HCT116 (cell line): ENCODE measurements at regions not wholly inside any gene's neighbourhood (a gene's known extent, or its start where the extent isn't known, plus 50 kb on each side); places are given as distances from the start of the nearest gene placed in this dataset.

Source experiments
- ATAC-seq: fragments of 200-7000 bp; cut with Tn5 transposase; 2 replicates; pipeline ENCODE4 v1.9.1; 2020; ENCODE audit warnings: mild to moderate bottlenecking, moderate library complexity
- BruUV-seq: library from RNA; stranded (reverse); fragments of 400-500 nt; replicated peaks from 2 replicates; lab custom pipeline; 2021; lab: Mats Ljungman, UMichigan
- CTCF ChIA-PET: fragments of 300-600 bp; sonication (Branson Sonifier 250); formaldehyde crosslinking; loops from one replicate; lab custom pipeline; 2021; ENCODE audit warnings: antibody characterized with exemption; lab: Charles Lee
- POLR2A ChIA-PET: fragments of 300-600, 350-600 bp; sonication (Branson Sonifier 250); formaldehyde crosslinking; loops from one replicate; lab custom pipeline; 2021; ENCODE audit warnings: antibody characterized with exemption; lab: Charles Lee
- RAD21 ChIA-PET, 2 experiments: fragments of 300-600 bp; sonication (Branson Sonifier 250); formaldehyde crosslinking; loops; one replicate each; lab custom pipeline; 2023; ENCODE audit warnings: low total read pairs in 2 of 2; ENCODE audit not compliant: uncharacterized antibody in 2 of 2, unreplicated experiment in 2 of 2, low non-redundant PET in 1 of 2; lab: Charles Lee
- DNase-seq: peaks from one replicate; pipeline ENCODE4 v3.0.0-alpha.2; 2010; ENCODE audit warnings: low read depth, low spot score
- H2AFZ ChIP-seq: fragments of 200-600 bp; shearing (Covaris generic), sonication (generic); 2 replicates; pipeline ENCODE4 v1.6.1; 2017; ENCODE audit warnings: low read depth, mixed run types, mixed read lengths, antibody characterized with exemption, low read length; ENCODE audit not compliant: poor library complexity, severe bottlenecking
- H3K27ac ChIP-seq: 2 replicates; pipeline ENCODE4 v1.5.1; 2012; ENCODE audit warnings: low read depth, low read length
- H3K27me3 ChIP-seq: fragments of 200-600 bp; sonication (generic); 2 replicates; pipeline ENCODE4 v1.6.1; 2016; ENCODE audit warnings: mixed run types, low read length, mixed read lengths; ENCODE audit not compliant: insufficient read depth
- H3K36me3 ChIP-seq, 2 experiments: fragments of 200-500 bp in 1 of 2; fragments of 200-600 bp in 1 of 2; sonication (Bioruptor generic) in 1 of 2; sonication (generic) in 1 of 2; 2 replicates each; pipeline versions ENCODE4 v1.5.1 to v1.6.1; 2014 to 2016; ENCODE audit warnings: low read length in 2 of 2, inconsistent platforms in 1 of 2, mixed read lengths in 1 of 2, mixed run types in 1 of 2; ENCODE audit not compliant: insufficient read depth in 2 of 2, control insufficient read depth in 1 of 2
- H3K4me1 ChIP-seq, 2 experiments: fragments of 200-600 bp in 1 of 2; sonication (generic) in 1 of 2; 2 replicates each; pipeline versions ENCODE4 v1.5.1 to v1.6.1; 2012 to 2017; ENCODE audit warnings: low read length in 2 of 2, inconsistent platforms in 1 of 2, mild to moderate bottlenecking in 1 of 2, mixed read lengths in 1 of 2, mixed run types in 1 of 2, moderate library complexity in 1 of 2; ENCODE audit not compliant: insufficient read depth in 2 of 2, control insufficient read depth in 1 of 2
- H3K4me2 ChIP-seq: fragments of 200-600 bp; sonication (generic); 2 replicates; pipeline ENCODE4 v1.6.1; 2017; ENCODE audit warnings: mixed run types, low read length, mixed read lengths
- H3K4me3 ChIP-seq, 2 experiments: fragments of 200-600 bp in 1 of 2; sonication (generic) in 1 of 2; replicated peaks in 1 of 2; 2 replicates each; pipeline ENCODE4 v1.5.1; 2011 to 2016; ENCODE audit warnings: low read length in 2 of 2, control low read depth in 1 of 2, low read depth in 1 of 2, mild to moderate bottlenecking in 1 of 2, mixed read lengths in 1 of 2, mixed run types in 1 of 2
- H3K79me2 ChIP-seq: fragments of 200-600 bp; sonication (generic); 2 replicates; pipeline ENCODE4 v1.6.1; 2017; ENCODE audit warnings: mild to moderate bottlenecking, mixed run types, low read length, moderate library complexity, mixed read lengths; ENCODE audit not compliant: insufficient read depth
- H3K9ac ChIP-seq: fragments of 200-600 bp; sonication (generic); 2 replicates; pipeline ENCODE4 v1.6.1; 2016; ENCODE audit warnings: low read length, mixed read lengths
- H3K9me2 ChIP-seq: fragments of 200-600 bp; sonication (generic), shearing (Covaris generic); 2 replicates; pipeline ENCODE4 v1.6.1; 2017; ENCODE audit warnings: mixed run types, mild to moderate bottlenecking, moderate library complexity; ENCODE audit not compliant: insufficient read depth
- H3K9me3 ChIP-seq, 2 experiments: fragments of 200-500 bp in 1 of 2; fragments of 200-600 bp in 1 of 2; sonication (Bioruptor generic) in 1 of 2; sonication (generic) in 1 of 2; 2 replicates each; pipeline ENCODE4 v1.6.1; 2014 to 2017; ENCODE audit warnings: low read length in 2 of 2, mixed read lengths in 2 of 2, inconsistent platforms in 1 of 2, low read depth in 1 of 2, mild to moderate bottlenecking in 1 of 2, mixed run types in 1 of 2, moderate library complexity in 1 of 2; ENCODE audit not compliant: control insufficient read depth in 1 of 2, insufficient read depth in 1 of 2
- H4K20me1 ChIP-seq: fragments of 200-600 bp; sonication (generic), shearing (Covaris generic); 2 replicates; pipeline ENCODE4 v1.6.1; 2017; ENCODE audit warnings: mixed run types, mild to moderate bottlenecking, moderate library complexity; ENCODE audit not compliant: insufficient read depth
- CEBPB ChIP-seq: IDR thresholded peaks from 2 replicates; pipeline ENCODE4 v1.6.1; 2012; ENCODE audit warnings: low read depth
- EZH2phosphoT487 ChIP-seq: fragments of 200-600 bp; IDR thresholded peaks from 2 replicates; pipeline ENCODE4 v1.6.1; 2018; ENCODE audit warnings: antibody characterized with exemption, borderline replicate concordance
- FOSL1 ChIP-seq: IDR thresholded peaks from 2 replicates; pipeline ENCODE4 v1.6.1; 2012; ENCODE audit warnings: low read depth
- POLR2A ChIP-seq: IDR thresholded peaks from 2 replicates; pipeline ENCODE4 v1.7.0; 2011; ENCODE audit warnings: borderline replicate concordance; ENCODE audit not compliant: insufficient read depth, insufficient read length; ENCODE audit errors: extremely low read depth
- RAD21 ChIP-seq: IDR thresholded peaks from 2 replicates; pipeline ENCODE4 v1.6.1; 2012; ENCODE audit warnings: low read depth, mild to moderate bottlenecking
- SRF ChIP-seq: IDR thresholded peaks from 2 replicates; pipeline ENCODE4 v1.6.1; 2012; ENCODE audit warnings: low read depth
- ZNF274 ChIP-seq: fragments of 200-500 bp; sonication (Bioruptor generic); IDR thresholded peaks from 2 replicates; pipeline ENCODE4 v1.6.1; 2014; ENCODE audit warnings: mild to moderate bottlenecking, low read depth, low read length, inconsistent platforms
- intact Hi-C: fragments of 100-400 bp; cut with micrococcal nuclease; formaldehyde crosslinking; loops from 2 replicates; pipeline ENCODE4 v1.10.0; 2022
- TF ChIP-seq, protein P1 (sequence below), 3 experiments: fragments of 200-600 bp in 1 of 3; sonication (generic) in 1 of 3; IDR thresholded peaks in 2 of 3; conservative IDR thresholded peaks in 1 of 3; 2 replicates each; pipeline ENCODE4 v1.5.1; 2012 to 2017; ENCODE audit warnings: low read depth in 2 of 3, low read length in 2 of 3, antibody characterized with exemption in 1 of 3, borderline replicate concordance in 1 of 3, control low read depth in 1 of 3, mild to moderate bottlenecking in 1 of 3, mixed read lengths in 1 of 3, mixed run types in 1 of 3, moderate library complexity in 1 of 3; ENCODE audit not compliant: insufficient read depth in 1 of 3
- TF ChIP-seq, protein P2 (sequence below): IDR thresholded peaks from 2 replicates; pipeline ENCODE4 v1.6.1; 2012; ENCODE audit warnings: low read depth
- TF ChIP-seq, protein P3 (sequence below): IDR thresholded peaks from 2 replicates; pipeline ENCODE4 v1.6.1; 2011; ENCODE audit warnings: mild to moderate bottlenecking, low read length, moderate library complexity; ENCODE audit not compliant: insufficient replicate concordance; ENCODE audit errors: extremely low read depth

DNA sequence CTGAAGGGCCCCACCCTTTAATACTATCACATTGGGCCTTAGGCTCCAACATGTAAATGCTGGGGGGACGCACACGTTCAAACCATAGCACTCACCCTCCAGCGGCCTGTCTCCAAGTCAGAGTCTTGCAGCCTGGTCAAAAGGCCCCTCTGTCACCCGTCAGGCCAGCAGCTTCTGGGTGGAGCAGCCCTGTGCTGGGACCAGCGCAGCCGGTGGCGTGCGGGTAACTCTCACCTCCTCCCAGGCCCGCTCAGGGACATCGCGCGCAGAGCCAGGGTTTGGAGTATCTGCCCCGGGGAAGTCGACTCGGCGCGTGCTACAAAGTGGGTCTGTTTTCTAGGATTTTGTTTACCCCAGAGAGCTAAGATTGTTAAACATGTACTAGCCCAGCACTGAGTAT is 93.0 kb upstream of the COL5A1 start:
- Histone ChIP-seq H3K4me2 (no peak overlapping the region), H3K36me3 (no peaks in the 10 kb centered on the region), H3K79me2 (no peaks in the 10 kb centered on the region), H3K9ac (no peak overlapping the region), H3K27ac (no peak overlapping the region), H3K4me3 (no peak overlapping the region), H4K20me1 (no peaks in the 10 kb centered on the region), H3K9me2 (no peaks in the 10 kb centered on the region), H2AFZ (no peak overlapping the region), H3K27me3 (peaks cover 27% of the 10 kb centered on the region; the same call in 1 of the 2 replicates), H3K4me1 (peaks cover 20 to 25% of the 10 kb centered on the region in 2 experiments), H3K9me3 (no peaks in the 10 kb centered on the region)
- DNase-seq (no peak), ATAC-seq (no peak)
- intact Hi-C loops: no loop called here
- CTCF ChIA-PET: no interaction called here
- POLR2A ChIA-PET: no interaction called here
- RAD21 ChIA-PET: no interaction called here
- BruUV-seq: no TSS peak
- TF ChIP-seq, protein P1, sequence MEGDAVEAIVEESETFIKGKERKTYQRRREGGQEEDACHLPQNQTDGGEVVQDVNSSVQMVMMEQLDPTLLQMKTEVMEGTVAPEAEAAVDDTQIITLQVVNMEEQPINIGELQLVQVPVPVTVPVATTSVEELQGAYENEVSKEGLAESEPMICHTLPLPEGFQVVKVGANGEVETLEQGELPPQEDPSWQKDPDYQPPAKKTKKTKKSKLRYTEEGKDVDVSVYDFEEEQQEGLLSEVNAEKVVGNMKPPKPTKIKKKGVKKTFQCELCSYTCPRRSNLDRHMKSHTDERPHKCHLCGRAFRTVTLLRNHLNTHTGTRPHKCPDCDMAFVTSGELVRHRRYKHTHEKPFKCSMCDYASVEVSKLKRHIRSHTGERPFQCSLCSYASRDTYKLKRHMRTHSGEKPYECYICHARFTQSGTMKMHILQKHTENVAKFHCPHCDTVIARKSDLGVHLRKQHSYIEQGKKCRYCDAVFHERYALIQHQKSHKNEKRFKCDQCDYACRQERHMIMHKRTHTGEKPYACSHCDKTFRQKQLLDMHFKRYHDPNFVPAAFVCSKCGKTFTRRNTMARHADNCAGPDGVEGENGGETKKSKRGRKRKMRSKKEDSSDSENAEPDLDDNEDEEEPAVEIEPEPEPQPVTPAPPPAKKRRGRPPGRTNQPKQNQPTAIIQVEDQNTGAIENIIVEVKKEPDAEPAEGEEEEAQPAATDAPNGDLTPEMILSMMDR (IDR thresholded peaks at IDR 0.05 in 2 of 3, conservative IDR thresholded peaks at IDR 0.05 in 1 of 3; ENCODE audit: borderline replicate concordance in 1 of 3, insufficient read depth in 1 of 3, low read depth in 2 of 3, low read length in 2 of 3): no peak
- no peak for TF ChIP-seq CEBPB
- no peak for TF ChIP-seq FOSL1
- TF ChIP-seq ZNF274: no peak
- no peak for TF ChIP-seq POLR2A
- TF ChIP-seq, all 23 proteins: peak for 0

DNA sequence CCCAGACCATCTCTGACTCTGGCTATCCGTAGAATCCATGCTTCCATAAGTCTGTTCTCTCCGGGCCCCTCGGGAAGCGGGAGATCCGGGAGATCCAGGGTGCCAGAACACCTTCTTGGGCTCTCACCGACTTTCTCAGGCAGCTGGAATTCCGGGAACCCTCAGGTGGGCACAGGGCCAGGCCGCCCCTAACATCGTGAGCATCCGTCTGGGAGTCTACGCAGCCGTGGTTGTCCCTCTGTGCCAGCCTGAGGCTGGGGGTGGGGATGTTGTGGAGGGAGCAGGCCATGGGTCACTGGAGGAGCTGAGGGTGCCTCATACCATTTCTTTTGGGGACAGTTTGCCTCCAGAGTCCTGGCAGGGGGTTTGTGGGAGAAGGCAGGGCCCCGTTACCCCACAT is 92.3 kb upstream of the COL5A1 start:
- H3K4me3 ChIP-seq: no peak overlapping the region
- POLR2A ChIA-PET: no interaction called here
- H3K4me1 ChIP-seq: peaks cover 17 to 19% of the 10 kb centered on the region in 2 experiments
- DNase-seq (no peak), ATAC-seq (no peak)
- H3K27me3 ChIP-seq: peaks cover 27% of the 10 kb centered on the region; the same call in 1 of the 2 replicates
- H2AFZ ChIP-seq: no peak overlapping the region
- intact Hi-C loops: no loop called here
- CTCF ChIA-PET: no interaction called here
- no peak overlapping the region for H3K4me2 ChIP-seq
- no peak overlapping the region for H3K9ac ChIP-seq
- H3K9me2 ChIP-seq: no peaks in the 10 kb centered on the region
- H3K9me3 ChIP-seq: no peaks in the 10 kb centered on the region
- H3K36me3 ChIP-seq: no peaks in the 10 kb centered on the region
- H3K79me2 ChIP-seq: no peaks in the 10 kb centered on the region
- H3K27ac ChIP-seq: no peak overlapping the region
- TF ChIP-seq, protein P2, sequence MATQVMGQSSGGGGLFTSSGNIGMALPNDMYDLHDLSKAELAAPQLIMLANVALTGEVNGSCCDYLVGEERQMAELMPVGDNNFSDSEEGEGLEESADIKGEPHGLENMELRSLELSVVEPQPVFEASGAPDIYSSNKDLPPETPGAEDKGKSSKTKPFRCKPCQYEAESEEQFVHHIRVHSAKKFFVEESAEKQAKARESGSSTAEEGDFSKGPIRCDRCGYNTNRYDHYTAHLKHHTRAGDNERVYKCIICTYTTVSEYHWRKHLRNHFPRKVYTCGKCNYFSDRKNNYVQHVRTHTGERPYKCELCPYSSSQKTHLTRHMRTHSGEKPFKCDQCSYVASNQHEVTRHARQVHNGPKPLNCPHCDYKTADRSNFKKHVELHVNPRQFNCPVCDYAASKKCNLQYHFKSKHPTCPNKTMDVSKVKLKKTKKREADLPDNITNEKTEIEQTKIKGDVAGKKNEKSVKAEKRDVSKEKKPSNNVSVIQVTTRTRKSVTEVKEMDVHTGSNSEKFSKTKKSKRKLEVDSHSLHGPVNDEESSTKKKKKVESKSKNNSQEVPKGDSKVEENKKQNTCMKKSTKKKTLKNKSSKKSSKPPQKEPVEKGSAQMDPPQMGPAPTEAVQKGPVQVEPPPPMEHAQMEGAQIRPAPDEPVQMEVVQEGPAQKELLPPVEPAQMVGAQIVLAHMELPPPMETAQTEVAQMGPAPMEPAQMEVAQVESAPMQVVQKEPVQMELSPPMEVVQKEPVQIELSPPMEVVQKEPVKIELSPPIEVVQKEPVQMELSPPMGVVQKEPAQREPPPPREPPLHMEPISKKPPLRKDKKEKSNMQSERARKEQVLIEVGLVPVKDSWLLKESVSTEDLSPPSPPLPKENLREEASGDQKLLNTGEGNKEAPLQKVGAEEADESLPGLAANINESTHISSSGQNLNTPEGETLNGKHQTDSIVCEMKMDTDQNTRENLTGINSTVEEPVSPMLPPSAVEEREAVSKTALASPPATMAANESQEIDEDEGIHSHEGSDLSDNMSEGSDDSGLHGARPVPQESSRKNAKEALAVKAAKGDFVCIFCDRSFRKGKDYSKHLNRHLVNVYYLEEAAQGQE: no peak
- TF ChIP-seq EZH2phosphoT487: no peak
- no peak for TF ChIP-seq SRF
- TF ChIP-seq, protein P3, sequence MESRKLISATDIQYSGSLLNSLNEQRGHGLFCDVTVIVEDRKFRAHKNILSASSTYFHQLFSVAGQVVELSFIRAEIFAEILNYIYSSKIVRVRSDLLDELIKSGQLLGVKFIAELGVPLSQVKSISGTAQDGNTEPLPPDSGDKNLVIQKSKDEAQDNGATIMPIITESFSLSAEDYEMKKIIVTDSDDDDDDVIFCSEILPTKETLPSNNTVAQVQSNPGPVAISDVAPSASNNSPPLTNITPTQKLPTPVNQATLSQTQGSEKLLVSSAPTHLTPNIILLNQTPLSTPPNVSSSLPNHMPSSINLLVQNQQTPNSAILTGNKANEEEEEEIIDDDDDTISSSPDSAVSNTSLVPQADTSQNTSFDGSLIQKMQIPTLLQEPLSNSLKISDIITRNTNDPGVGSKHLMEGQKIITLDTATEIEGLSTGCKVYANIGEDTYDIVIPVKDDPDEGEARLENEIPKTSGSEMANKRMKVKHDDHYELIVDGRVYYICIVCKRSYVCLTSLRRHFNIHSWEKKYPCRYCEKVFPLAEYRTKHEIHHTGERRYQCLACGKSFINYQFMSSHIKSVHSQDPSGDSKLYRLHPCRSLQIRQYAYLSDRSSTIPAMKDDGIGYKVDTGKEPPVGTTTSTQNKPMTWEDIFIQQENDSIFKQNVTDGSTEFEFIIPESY: no peak
- no peak for TF ChIP-seq ZNF274
- no peak for TF ChIP-seq RAD21
- RAD21 ChIA-PET: no interaction called here
- no peaks in the 10 kb centered on the region for H4K20me1 ChIP-seq
- no TSS peak for BruUV-seq
